SU-DHL-6 (cell line): ENCODE measurements at regions not wholly inside any gene's neighbourhood (a gene's known extent, or its start where the extent isn't known, plus 50 kb on each side); places are given as distances from the start of the nearest gene placed in this dataset.

Experiments used
- H2AFZ ChIP-seq: fragments of 200-600 bp; sonication (generic); 2 replicates; pipeline ENCODE4 v1.6.1; 2014; ENCODE audit warnings: low read depth, mild to moderate bottlenecking, moderate library complexity, mixed read lengths, antibody characterized with exemption, low read length; ENCODE audit not compliant: severe bottlenecking
- H3F3A ChIP-seq: fragments of 200-600 bp; shearing (Covaris generic); 2 replicates; pipeline ENCODE4 v1.6.0; 2016; ENCODE audit warnings: antibody characterized with exemption, mild to moderate bottlenecking; ENCODE audit not compliant: insufficient read depth
- H3K27ac ChIP-seq: fragments of 200-600 bp; sonication (generic); 2 replicates; pipeline ENCODE4 v1.5.1; 2016; ENCODE audit warnings: low read depth, mild to moderate bottlenecking, low read length, moderate library complexity, mixed read lengths
- H3K27me3 ChIP-seq: fragments of 200-600 bp; sonication (generic), shearing (Covaris generic); 2 replicates; pipeline ENCODE4 v1.6.0; 2014; ENCODE audit warnings: mild to moderate bottlenecking, low read length
- H3K36me3 ChIP-seq: fragments of 200-600 bp; sonication (generic); 2 replicates; pipeline ENCODE4 v1.6.1; 2014; ENCODE audit warnings: mild to moderate bottlenecking, low read length, mixed read lengths
- H3K4me2 ChIP-seq: fragments of 300-600, 200-600 bp; shearing (Covaris generic), sonication (generic); 2 replicates; pipeline ENCODE4 v1.6.0; 2014; ENCODE audit warnings: low read length, low read depth, mild to moderate bottlenecking; ENCODE audit not compliant: poor library complexity, severe bottlenecking
- H3K4me3 ChIP-seq: fragments of 200-600 bp; sonication (generic); 2 replicates; pipeline ENCODE4 v1.5.1; 2014; ENCODE audit warnings: antibody characterized with exemption, low read length, mild to moderate bottlenecking, mixed read lengths; ENCODE audit not compliant: insufficient read depth, poor library complexity, severe bottlenecking
- H3K79me2 ChIP-seq: fragments of 200-600 bp; sonication (generic); 2 replicates; pipeline ENCODE4 v1.6.1; 2014; ENCODE audit warnings: mild to moderate bottlenecking, low read length, moderate library complexity; ENCODE audit not compliant: insufficient read depth
- H3K9ac ChIP-seq: fragments of 200-600 bp; sonication (generic); 2 replicates; pipeline ENCODE4 v1.7.0; 2014; ENCODE audit warnings: mild to moderate bottlenecking, low read length
- H3K9me2 ChIP-seq: fragments of 200-600 bp; sonication (generic); replicated peaks from 2 replicates; pipeline ENCODE4 v1.6.1; 2014; ENCODE audit warnings: low read length; ENCODE audit not compliant: insufficient read depth
- H3K9me3 ChIP-seq: fragments of 200-600 bp; sonication (generic); 2 replicates; pipeline ENCODE4 v1.6.1; 2014; ENCODE audit warnings: low read length, mixed read lengths; ENCODE audit not compliant: insufficient read depth
- H4K20me1 ChIP-seq: fragments of 200-600 bp; sonication (generic); 2 replicates; pipeline ENCODE4 v1.6.1; 2014; ENCODE audit warnings: low read depth, mild to moderate bottlenecking, antibody characterized with exemption, low read length, moderate library complexity, mixed read lengths
- EZH2phosphoT487 ChIP-seq: fragments of 200-600 bp; sonication (generic), shearing (Covaris generic); conservative IDR thresholded peaks from 2 replicates; pipeline ENCODE4 v1.6.1; 2018; ENCODE audit warnings: mild to moderate bottlenecking, antibody characterized with exemption, low read length, moderate library complexity, mixed read lengths
- TF ChIP-seq, protein P1 (sequence below): fragments of 200-600 bp; sonication (generic); IDR thresholded peaks from one replicate; pipeline ENCODE4 v1.5.1; 2017; ENCODE audit warnings: antibody characterized with exemption, mild to moderate bottlenecking, low read length, moderate library complexity; ENCODE audit not compliant: insufficient read depth, poor library complexity, severe bottlenecking

DNA sequence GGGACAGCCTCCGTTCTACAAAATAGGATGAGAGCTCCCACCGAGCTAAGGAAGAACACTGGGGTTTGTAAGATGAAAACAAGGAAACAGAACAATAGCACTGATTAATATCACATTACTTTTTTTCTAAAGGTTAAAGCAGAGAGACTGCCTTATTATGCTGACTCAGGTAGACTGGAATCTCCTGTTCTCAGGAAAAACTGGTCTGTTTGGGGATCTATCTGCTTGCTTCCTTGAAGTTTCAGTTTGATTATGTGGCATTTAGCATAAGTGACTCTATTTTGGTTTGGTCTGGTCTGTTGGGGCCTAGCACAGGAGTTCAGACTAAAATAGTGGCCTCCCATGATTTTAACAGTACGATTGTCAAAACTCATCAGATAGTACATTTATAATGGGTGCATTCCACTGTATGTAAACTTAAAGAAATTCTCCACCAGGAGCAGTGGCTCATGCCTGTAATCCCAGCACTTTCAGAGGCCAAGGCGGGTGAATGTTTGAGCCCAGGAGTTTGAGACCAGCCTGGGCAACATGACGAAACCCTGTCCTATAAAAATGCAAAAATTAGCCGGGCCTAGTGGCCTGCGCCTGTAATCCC is 64.1 kb upstream of the NDUFV2 start:
- no peak overlapping the region for H3K4me2 ChIP-seq
- TF ChIP-seq, protein P1, sequence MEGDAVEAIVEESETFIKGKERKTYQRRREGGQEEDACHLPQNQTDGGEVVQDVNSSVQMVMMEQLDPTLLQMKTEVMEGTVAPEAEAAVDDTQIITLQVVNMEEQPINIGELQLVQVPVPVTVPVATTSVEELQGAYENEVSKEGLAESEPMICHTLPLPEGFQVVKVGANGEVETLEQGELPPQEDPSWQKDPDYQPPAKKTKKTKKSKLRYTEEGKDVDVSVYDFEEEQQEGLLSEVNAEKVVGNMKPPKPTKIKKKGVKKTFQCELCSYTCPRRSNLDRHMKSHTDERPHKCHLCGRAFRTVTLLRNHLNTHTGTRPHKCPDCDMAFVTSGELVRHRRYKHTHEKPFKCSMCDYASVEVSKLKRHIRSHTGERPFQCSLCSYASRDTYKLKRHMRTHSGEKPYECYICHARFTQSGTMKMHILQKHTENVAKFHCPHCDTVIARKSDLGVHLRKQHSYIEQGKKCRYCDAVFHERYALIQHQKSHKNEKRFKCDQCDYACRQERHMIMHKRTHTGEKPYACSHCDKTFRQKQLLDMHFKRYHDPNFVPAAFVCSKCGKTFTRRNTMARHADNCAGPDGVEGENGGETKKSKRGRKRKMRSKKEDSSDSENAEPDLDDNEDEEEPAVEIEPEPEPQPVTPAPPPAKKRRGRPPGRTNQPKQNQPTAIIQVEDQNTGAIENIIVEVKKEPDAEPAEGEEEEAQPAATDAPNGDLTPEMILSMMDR, result no peak
- TF ChIP-seq EZH2phosphoT487, result no peak
- H3K9ac ChIP-seq, result no peak overlapping the region
- no peaks in the 10 kb centered on the region for H3F3A ChIP-seq
- H2AFZ ChIP-seq, result no peak overlapping the region
- H3K79me2 ChIP-seq, result no peaks in the 10 kb centered on the region
- H3K4me3 ChIP-seq, result no peak overlapping the region
- no peaks in the 10 kb centered on the region for H3K9me3 ChIP-seq
- no peaks in the 10 kb centered on the region for H3K9me2 ChIP-seq
- no peaks in the 10 kb centered on the region for H4K20me1 ChIP-seq
- H3K27me3 ChIP-seq, result no peaks in the 10 kb centered on the region
- H3K27ac ChIP-seq, result no peak overlapping the region
- H3K36me3 ChIP-seq, result no peaks in the 10 kb centered on the region

DNA sequence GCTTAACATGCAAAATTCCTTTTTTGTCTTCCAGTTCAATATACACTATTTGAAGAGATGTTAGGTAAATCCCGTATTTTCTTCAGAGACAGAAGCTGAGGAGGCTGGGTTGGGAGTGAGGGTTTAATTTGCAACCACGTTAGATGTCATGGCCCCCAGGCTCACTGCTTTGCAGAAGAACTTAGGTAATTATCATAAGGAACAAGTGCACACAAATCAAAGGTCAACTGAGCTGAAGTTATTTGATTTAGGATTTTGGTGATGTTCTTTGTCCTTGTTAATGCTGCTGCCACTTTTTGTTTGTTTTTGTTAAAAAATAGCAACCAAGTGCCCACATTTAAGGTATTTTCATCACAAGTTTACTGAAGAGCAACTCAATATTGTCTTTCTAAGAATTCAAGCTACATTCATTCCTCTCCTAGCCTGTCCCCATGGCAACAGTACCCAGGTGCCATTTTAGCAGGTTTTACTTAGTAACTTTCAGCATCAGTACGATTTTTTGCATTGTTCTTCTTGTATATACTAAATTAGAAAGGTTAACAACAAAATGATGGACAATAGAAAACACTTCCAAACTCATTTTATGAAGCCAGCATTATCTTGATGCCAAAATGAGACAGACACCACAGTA is 62.9 kb upstream of the NDUFV2 start:
- no peak for TF ChIP-seq EZH2phosphoT487
- TF ChIP-seq, protein P1, result no peak
- H3K27me3 ChIP-seq, result no peaks in the 10 kb centered on the region
- H3K27ac ChIP-seq, result no peak overlapping the region
- H3K36me3 ChIP-seq, result no peaks in the 10 kb centered on the region
- no peak overlapping the region for H3K4me2 ChIP-seq
- H3K4me3 ChIP-seq, result no peak overlapping the region
- no peak overlapping the region for H2AFZ ChIP-seq
- no peak overlapping the region for H3K9ac ChIP-seq
- no peaks in the 10 kb centered on the region for H4K20me1 ChIP-seq
- H3F3A ChIP-seq, result no peaks in the 10 kb centered on the region
- H3K79me2 ChIP-seq, result no peaks in the 10 kb centered on the region
- H3K9me3 ChIP-seq, result no peaks in the 10 kb centered on the region
- no peaks in the 10 kb centered on the region for H3K9me2 ChIP-seq

DNA sequence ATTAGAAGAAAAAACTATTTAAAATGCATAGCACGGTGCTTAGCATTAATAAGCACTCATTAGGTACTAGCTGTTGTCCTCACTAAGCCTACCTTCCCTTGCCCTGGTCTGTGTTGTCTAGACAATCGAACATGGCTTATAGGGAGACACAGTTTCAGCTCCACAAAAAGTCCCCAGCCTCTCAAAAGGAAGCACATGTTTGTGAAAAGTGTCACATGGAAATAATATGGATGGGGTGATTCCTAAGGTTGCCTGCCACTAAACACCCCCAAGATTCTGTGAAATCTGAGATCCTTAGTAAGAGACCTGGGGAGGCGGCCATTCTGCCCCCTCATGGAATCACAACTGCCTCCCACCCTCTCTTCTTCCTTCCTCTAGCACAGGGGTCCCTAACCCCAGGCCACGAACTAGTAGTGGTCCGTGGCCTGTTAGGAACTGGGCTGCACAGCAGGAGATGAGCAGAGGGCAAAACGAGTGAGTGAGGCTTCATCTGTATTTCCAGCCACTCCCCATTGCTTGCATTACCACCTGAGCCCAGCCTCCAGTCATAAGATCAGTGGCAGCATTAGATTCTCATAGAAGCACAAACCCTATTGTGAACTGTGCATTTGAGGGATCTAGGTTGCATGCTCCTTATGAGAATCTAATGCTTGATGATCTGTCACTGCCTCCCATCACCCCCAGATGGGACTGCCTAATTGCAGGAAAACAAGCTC is 59.6 kb upstream of the NDUFV2 start:
- Histone ChIP-seq H3K4me3 (no peak overlapping the region), H3K9ac (no peak overlapping the region), H3K4me2 (no peak overlapping the region), H3K36me3 (no peaks in the 10 kb centered on the region), H3K27me3 (no peaks in the 10 kb centered on the region), H3K9me2 (no peaks in the 10 kb centered on the region), H3K79me2 (no peaks in the 10 kb centered on the region), H3K9me3 (no peaks in the 10 kb centered on the region), H4K20me1 (no peaks in the 10 kb centered on the region), H3F3A (no peaks in the 10 kb centered on the region), H2AFZ (no peak overlapping the region), H3K27ac (no peak overlapping the region)
- TF ChIP-seq EZH2phosphoT487, result no peak
- TF ChIP-seq, protein P1, result no peak
